SK-N-SH treated with all-trans-retinoic acid at 6 μM for 48 hours (cell line): ENCODE measurements at regions not wholly inside any gene's neighbourhood (a gene's known extent, or its start where the extent isn't known, plus 50 kb on each side); places are given as distances from the start of the nearest gene placed in this dataset.

ENCODE experiments used
- ATAC-seq: fragments of 200-7000 bp; cut with Tn5 transposase; 3 replicates; pipeline ENCODE4 v1.9.1; 2020; ENCODE audit warnings: mild to moderate bottlenecking, moderate library complexity
- ARNTL ChIP-seq: fragments of 450-650 bp; formaldehyde crosslinking; IDR thresholded peaks from 2 replicates; pipeline ENCODE4 v1.5.0; 2020; ENCODE audit warnings: low read depth, mild to moderate bottlenecking, moderate library complexity, borderline replicate concordance
- BACH2 ChIP-seq: fragments of 250-450 bp; sonication (Bioruptor Pico); IDR thresholded peaks from 2 replicates; pipeline ENCODE4 v1.9.0; 2021; ENCODE audit warnings: mild to moderate bottlenecking, borderline replicate concordance
- CREB5 ChIP-seq: fragments of 250-450 bp; sonication (Bioruptor Pico); IDR thresholded peaks from 2 replicates; pipeline ENCODE4 v1.5.1; 2020; ENCODE audit warnings: low read depth, mild to moderate bottlenecking, moderate library complexity
- CSRNP3 ChIP-seq: fragments of 250-450 bp; sonication (Bioruptor Pico); IDR thresholded peaks from 2 replicates; pipeline ENCODE4 v1.5.1; 2021; ENCODE audit warnings: mild to moderate bottlenecking, moderate library complexity
- ESRRG ChIP-seq: fragments of 250-450 bp; sonication (Bioruptor Pico); IDR thresholded peaks from 2 replicates; pipeline ENCODE4 v1.6.1; 2021; ENCODE audit warnings: mild to moderate bottlenecking
- GLIS3 ChIP-seq: fragments of 250-450 bp; sonication (Bioruptor Pico); IDR thresholded peaks from 2 replicates; pipeline ENCODE4 v1.5.0; 2020; ENCODE audit warnings: mild to moderate bottlenecking, moderate library complexity
- ISL1 ChIP-seq: fragments of 250-450 bp; sonication (Bioruptor Pico); IDR thresholded peaks from 2 replicates; pipeline ENCODE4 v2.1.2; 2022; ENCODE audit warnings: mild to moderate bottlenecking, moderate library complexity
- OSR1 ChIP-seq: fragments of 250-450 bp; sonication (Bioruptor Pico); IDR thresholded peaks from 2 replicates; pipeline ENCODE4 v1.8.0; 2022; ENCODE audit warnings: moderate library complexity, mild to moderate bottlenecking, inconsistent platforms
- PATZ1 ChIP-seq: fragments of 250-450 bp; sonication (Bioruptor Pico); IDR thresholded peaks from 2 replicates; pipeline ENCODE4 v1.8.0; 2020; ENCODE audit warnings: mild to moderate bottlenecking, moderate library complexity, borderline replicate concordance
- PPARA ChIP-seq: fragments of 250-450 bp; sonication (Bioruptor Pico); IDR thresholded peaks from 2 replicates; pipeline ENCODE4 v1.5.0; 2020; ENCODE audit warnings: mild to moderate bottlenecking, borderline replicate concordance
- RARB ChIP-seq: fragments of 250-450 bp; sonication (Bioruptor Pico); IDR thresholded peaks from 2 replicates; pipeline ENCODE4 v1.8.0; 2021; ENCODE audit warnings: mild to moderate bottlenecking, moderate library complexity
- SNAI2 ChIP-seq: fragments of 250-450 bp; sonication (Bioruptor Pico); IDR thresholded peaks from 2 replicates; pipeline ENCODE4 v1.5.0; 2020; ENCODE audit warnings: mild to moderate bottlenecking, moderate library complexity
- TCF4 ChIP-seq: fragments of 250-450 bp; sonication (Bioruptor Pico); IDR thresholded peaks from 2 replicates; pipeline ENCODE4 v1.8.0; 2021; ENCODE audit warnings: mild to moderate bottlenecking, moderate library complexity, borderline replicate concordance
- TSHZ2 ChIP-seq: fragments of 250-450 bp; sonication (Bioruptor Pico); IDR thresholded peaks from 2 replicates; pipeline ENCODE4 v1.5.0; 2020; ENCODE audit warnings: mild to moderate bottlenecking, moderate library complexity
- ZC3H10 ChIP-seq: fragments of 250-450 bp; sonication (Bioruptor Pico); IDR thresholded peaks from 2 replicates; pipeline ENCODE4 v1.5.1; 2021; ENCODE audit warnings: mild to moderate bottlenecking, moderate library complexity
- ZFP3 ChIP-seq: fragments of 250-450 bp; sonication (Bioruptor Pico); IDR thresholded peaks from 2 replicates; pipeline ENCODE4 v1.5.0; 2020; ENCODE audit warnings: mild to moderate bottlenecking, moderate library complexity
- ZFP30 ChIP-seq: fragments of 450-650 bp; formaldehyde crosslinking; IDR thresholded peaks from 2 replicates; pipeline ENCODE4 v1.5.0; 2022; ENCODE audit warnings: mild to moderate bottlenecking, moderate library complexity
- ZNF565 ChIP-seq: fragments of 450-650 bp; formaldehyde crosslinking; conservative IDR thresholded peaks from 2 replicates; pipeline ENCODE4 v1.5.0; 2020; ENCODE audit warnings: low read depth, mild to moderate bottlenecking, moderate library complexity
- ZNF70 ChIP-seq: fragments of 450-650 bp; formaldehyde crosslinking; IDR thresholded peaks from 2 replicates; pipeline ENCODE4 v1.5.0; 2020; ENCODE audit warnings: mild to moderate bottlenecking, moderate library complexity

- TF ChIP-seq PPARA (CRISPR knock-in tag) (no peak), ISL1 (0 out of 2 replicates have a peak, but pooled peaks have one; percentile 11), ARNTL (CRISPR knock-in tag) (no peak), ZNF565 (CRISPR knock-in tag) (no peak), SNAI2 (CRISPR knock-in tag) (no peak), ZNF70 (CRISPR knock-in tag) (no peak), ZC3H10 (CRISPR knock-in tag) (no peak), RARB (CRISPR knock-in tag) (no peak), OSR1 (CRISPR knock-in tag) (no peak)
- ATAC-seq: no peak
These were observed 260.5 kb downstream of the CENPW start for GRCh38 chr6:126600258-126600916.

GRCh38 chr6:126603410-126603809 lies 263.5 kb downstream of the CENPW start:
- TF ChIP-seq PPARA (CRISPR knock-in tag): no peak
- no peak for TF ChIP-seq ZFP30 (CRISPR knock-in tag)
- ATAC-seq: no peak

GRCh38 chr6:126605089-126605488 lies 265.2 kb downstream of the CENPW start:
- ATAC-seq: no peak

More at GRCh38 chr6:126605089-126605488, 265.2 kb downstream of the CENPW start:
- TF ChIP-seq ISL1 (no peak), PPARA (CRISPR knock-in tag) (no peak), CREB5 (no peak), TSHZ2 (no peak), ZNF70 (CRISPR knock-in tag) (no peak), ESRRG (CRISPR knock-in tag) (no peak), ZFP30 (CRISPR knock-in tag) (no peak), PATZ1 (CRISPR knock-in tag) (no peak), CSRNP3 (no peak), ARNTL (CRISPR knock-in tag) (no peak), GLIS3 (CRISPR knock-in tag) (no peak), RARB (CRISPR knock-in tag) (no peak), ZNF565 (CRISPR knock-in tag) (no peak), BACH2 (CRISPR knock-in tag) (no peak), ZFP3 (CRISPR knock-in tag) (no peak), ZC3H10 (CRISPR knock-in tag) (no peak), OSR1 (CRISPR knock-in tag) (no peak), TCF4 (CRISPR knock-in tag) (no peak)
